ENCODE measurements at regions not wholly inside any gene's neighbourhood (a gene's known extent, or its start where the extent isn't known, plus 50 kb on each side); places are given as distances from the start of the nearest gene placed in this dataset.

DNA sequence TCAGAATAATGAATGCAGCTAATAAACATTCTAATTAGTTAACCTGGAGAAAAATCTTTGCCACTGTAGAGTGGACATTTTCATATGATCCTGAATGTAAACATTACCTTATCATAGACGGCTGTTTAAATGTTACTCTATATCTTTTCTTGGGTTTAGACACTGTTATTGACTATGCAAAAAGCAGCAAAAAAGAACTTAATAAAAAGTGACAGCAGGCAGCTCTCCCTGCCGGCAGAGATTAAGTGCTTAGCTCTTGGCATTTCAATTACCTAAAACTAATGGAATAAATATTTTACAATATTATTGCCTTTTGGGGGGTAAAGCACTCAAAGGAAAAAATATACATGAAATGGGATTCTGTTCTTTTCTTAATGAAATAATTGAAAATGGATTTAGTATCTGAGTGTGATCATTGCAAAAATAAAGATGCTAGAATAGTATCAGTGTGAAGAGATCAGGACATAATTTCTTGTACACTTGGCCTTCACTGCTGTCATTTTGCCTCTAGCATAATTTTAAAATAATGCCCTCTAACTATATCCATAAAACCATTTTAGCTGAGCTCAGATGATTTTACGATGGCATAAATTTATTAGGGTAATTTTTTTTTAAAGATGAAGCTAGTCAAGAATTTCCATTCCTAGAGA lies 203.4 kb upstream of the DPP10 start:
- TF ChIP-seq, protein P1, sequence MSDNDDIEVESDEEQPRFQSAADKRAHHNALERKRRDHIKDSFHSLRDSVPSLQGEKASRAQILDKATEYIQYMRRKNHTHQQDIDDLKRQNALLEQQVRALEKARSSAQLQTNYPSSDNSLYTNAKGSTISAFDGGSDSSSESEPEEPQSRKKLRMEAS (IDR thresholded peaks at IDR 0.05; ENCODE audit: low read depth, low read length) = no peak
- TF ChIP-seq POLR2A (IDR thresholded peaks at IDR 0.05; ENCODE audit: extremely low read depth, insufficient read length) = no peak
- TF ChIP-seq MYC (IDR thresholded peaks at IDR 0.05; ENCODE audit: low read depth, low read length) = no peak
- TF ChIP-seq, protein P2, sequence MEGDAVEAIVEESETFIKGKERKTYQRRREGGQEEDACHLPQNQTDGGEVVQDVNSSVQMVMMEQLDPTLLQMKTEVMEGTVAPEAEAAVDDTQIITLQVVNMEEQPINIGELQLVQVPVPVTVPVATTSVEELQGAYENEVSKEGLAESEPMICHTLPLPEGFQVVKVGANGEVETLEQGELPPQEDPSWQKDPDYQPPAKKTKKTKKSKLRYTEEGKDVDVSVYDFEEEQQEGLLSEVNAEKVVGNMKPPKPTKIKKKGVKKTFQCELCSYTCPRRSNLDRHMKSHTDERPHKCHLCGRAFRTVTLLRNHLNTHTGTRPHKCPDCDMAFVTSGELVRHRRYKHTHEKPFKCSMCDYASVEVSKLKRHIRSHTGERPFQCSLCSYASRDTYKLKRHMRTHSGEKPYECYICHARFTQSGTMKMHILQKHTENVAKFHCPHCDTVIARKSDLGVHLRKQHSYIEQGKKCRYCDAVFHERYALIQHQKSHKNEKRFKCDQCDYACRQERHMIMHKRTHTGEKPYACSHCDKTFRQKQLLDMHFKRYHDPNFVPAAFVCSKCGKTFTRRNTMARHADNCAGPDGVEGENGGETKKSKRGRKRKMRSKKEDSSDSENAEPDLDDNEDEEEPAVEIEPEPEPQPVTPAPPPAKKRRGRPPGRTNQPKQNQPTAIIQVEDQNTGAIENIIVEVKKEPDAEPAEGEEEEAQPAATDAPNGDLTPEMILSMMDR (IDR thresholded peaks at IDR 0.05; ENCODE audit: low read depth, low read length) = no peak
- DNase-seq (ENCODE audit: low read depth) = no peak
- H3K4me3 ChIP-seq (ENCODE audit: low read depth, low read length) = no peak overlapping the region

DNA sequence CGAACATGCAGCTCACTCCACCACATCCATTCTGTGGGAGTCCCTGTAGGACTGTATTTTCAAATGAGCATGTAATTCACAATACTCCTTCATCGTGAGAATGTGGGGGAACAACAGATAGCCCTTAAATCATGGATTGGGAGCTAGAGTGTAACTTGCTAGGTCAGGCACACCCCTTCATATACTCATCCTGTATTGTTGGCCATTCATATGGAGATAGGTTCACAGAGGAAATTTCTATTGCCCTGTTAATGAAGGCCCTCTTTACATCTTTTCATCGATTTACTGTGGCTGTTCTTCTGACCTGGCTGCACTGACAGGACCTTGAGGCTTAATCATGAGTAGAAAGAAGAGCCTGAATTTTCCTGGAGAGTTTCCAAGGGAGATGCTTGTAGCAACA lies 193.8 kb upstream of the DPP10 start:
- H3K4me3 ChIP-seq (ENCODE audit: low read depth, low read length) = no peak overlapping the region
- TF ChIP-seq POLR2A (IDR thresholded peaks at IDR 0.05; ENCODE audit: extremely low read depth, insufficient read length) = no peak
- TF ChIP-seq MYC (IDR thresholded peaks at IDR 0.05; ENCODE audit: low read depth, low read length) = no peak
- TF ChIP-seq, protein P1 (IDR thresholded peaks at IDR 0.05; ENCODE audit: low read depth, low read length) = no peak
- TF ChIP-seq, protein P2 (IDR thresholded peaks at IDR 0.05; ENCODE audit: low read depth, low read length) = no peak
- no peak for DNase-seq (ENCODE audit: low read depth)

DNA sequence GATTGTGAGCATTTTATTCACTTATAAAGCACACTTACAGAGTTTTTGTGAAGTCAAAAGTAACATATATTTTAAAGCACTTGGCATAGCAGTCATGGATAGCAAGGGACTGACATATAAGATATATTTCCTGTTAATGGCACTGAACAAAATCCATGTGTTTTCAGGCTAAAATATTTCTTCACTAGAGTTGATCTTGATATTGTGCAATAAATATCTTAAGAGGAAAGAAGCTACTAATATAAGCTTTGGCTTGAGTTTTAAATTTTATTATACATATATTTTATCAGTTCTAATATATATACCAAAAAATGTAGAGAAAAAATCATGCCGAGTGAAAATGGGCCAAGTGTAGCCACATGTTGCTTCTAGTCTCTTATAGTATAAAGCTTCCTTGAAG lies 189.7 kb upstream of the DPP10 start:
- DNase-seq (ENCODE audit: low read depth) = no peak
- H3K4me3 ChIP-seq (ENCODE audit: low read depth, low read length) = no peak overlapping the region
- TF ChIP-seq, protein P2 (IDR thresholded peaks at IDR 0.05; ENCODE audit: low read depth, low read length) = no peak
- TF ChIP-seq, protein P1 (IDR thresholded peaks at IDR 0.05; ENCODE audit: low read depth, low read length) = no peak
- TF ChIP-seq POLR2A (IDR thresholded peaks at IDR 0.05; ENCODE audit: extremely low read depth, insufficient read length) = no peak
- no peak for TF ChIP-seq MYC (IDR thresholded peaks at IDR 0.05; ENCODE audit: low read depth, low read length)

DNA sequence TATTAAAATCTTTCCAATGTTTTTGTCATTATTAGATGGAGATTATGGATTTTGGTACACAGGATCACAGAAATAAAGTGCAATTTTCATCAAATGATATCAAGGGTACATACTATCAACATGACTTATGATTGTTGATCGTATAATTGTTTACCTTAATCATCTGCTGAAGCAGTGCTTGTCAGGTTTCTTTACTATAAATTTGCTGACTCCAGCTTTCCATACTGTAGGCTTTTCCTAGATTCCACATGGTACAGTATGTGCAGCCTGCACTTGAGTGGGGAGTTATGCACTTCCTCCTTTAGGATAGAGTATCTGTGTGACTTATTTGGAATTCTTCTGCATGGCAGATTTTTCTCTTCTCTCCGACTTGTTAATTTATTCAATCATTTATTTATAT lies 187.6 kb upstream of the DPP10 start:
- TF ChIP-seq MYC (IDR thresholded peaks at IDR 0.05; ENCODE audit: low read depth, low read length) = no peak
- TF ChIP-seq POLR2A (IDR thresholded peaks at IDR 0.05; ENCODE audit: extremely low read depth, insufficient read length) = no peak
- TF ChIP-seq, protein P1 (IDR thresholded peaks at IDR 0.05; ENCODE audit: low read depth, low read length) = no peak
- TF ChIP-seq, protein P2 (IDR thresholded peaks at IDR 0.05; ENCODE audit: low read depth, low read length) = no peak
- no peak for DNase-seq (ENCODE audit: low read depth)
- H3K4me3 ChIP-seq (ENCODE audit: low read depth, low read length) = no peak overlapping the region

DNA sequence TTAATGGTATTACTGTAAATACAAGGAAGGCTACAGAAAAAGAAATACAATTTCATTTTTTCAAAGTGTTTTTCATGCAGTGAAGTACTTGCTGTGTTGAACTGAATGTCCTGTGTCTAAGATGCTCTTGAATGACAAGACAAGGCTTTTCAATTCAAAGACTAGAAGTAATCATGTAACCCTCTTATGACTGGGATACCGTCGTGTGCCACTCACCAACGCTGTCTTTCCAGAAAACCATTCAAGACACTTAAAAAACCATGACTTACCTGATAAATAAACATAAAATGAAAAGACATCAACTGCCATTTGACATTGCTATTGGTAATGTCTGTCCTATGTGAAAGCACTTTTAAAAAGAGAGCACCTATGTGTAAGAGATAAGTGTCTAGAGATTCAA lies 183.1 kb upstream of the DPP10 start:
- TF ChIP-seq POLR2A (IDR thresholded peaks at IDR 0.05; ENCODE audit: extremely low read depth, insufficient read length) (no peak), MYC (IDR thresholded peaks at IDR 0.05; ENCODE audit: low read depth, low read length) (no peak)
- TF ChIP-seq, protein P1 (IDR thresholded peaks at IDR 0.05; ENCODE audit: low read depth, low read length) = no peak
- TF ChIP-seq, protein P2 (IDR thresholded peaks at IDR 0.05; ENCODE audit: low read depth, low read length) = no peak
- DNase-seq (ENCODE audit: low read depth) = no peak
- H3K4me3 ChIP-seq (ENCODE audit: low read depth, low read length) = no peak overlapping the region

Measured in NB4 (cell line).